ENCODE measurements at regions not wholly inside any gene's neighbourhood (a gene's known extent, or its start where the extent isn't known, plus 50 kb on each side); places are given as distances from the start of the nearest gene placed in this dataset.

DNA sequence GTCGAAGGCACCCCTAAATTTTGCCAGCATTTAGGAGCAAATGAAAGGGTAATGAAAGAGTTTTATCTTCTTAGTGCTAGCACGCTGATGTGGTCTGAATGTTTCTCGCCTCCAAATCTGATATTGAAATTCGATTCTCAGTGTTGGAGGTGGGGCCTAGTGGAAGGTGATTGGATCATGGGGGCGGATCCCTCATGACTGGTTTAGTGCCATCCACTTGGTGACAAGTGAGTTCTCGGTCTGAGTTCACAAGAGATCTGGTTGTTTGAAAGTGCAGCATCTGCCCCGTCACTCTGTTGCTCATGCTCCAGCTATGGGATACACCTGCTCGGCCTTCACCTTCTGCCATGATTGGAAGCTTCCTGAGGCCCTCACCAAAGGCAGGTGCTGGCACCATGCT is 75.1 kb upstream of the ZBTB40 start:
- Mint-ChIP-seq H3K27me3 (peaks cover 10% of the 10 kb centered on the region), H3K9me3 (ENCODE audit: low read depth) (no peaks in the 10 kb centered on the region), H3K4me1 (ENCODE audit: low read depth) (no peaks in the 10 kb centered on the region), H3K36me3 (no peaks in the 10 kb centered on the region), H3K27ac (no peak overlapping the region), H3K4me3 (no peak overlapping the region)

GRCh38 chr1:22376976-22377375 is 74.7 kb upstream of the ZBTB40 start:
- no peak overlapping the region for H3K4me3 Mint-ChIP-seq
- H3K9me3 Mint-ChIP-seq (ENCODE audit: low read depth): no peaks in the 10 kb centered on the region
- no peak overlapping the region for H3K27ac Mint-ChIP-seq
- H3K27me3 Mint-ChIP-seq: peaks cover 13% of the 10 kb centered on the region
- no peaks in the 10 kb centered on the region for H3K4me1 Mint-ChIP-seq (ENCODE audit: low read depth)
- no peaks in the 10 kb centered on the region for H3K36me3 Mint-ChIP-seq

GRCh38 chr1:22379566-22379965 is 72.1 kb upstream of the ZBTB40 start:
- no peak overlapping the region for H3K4me3 Mint-ChIP-seq
- no peaks in the 10 kb centered on the region for H3K36me3 Mint-ChIP-seq
- no peaks in the 10 kb centered on the region for H3K9me3 Mint-ChIP-seq (ENCODE audit: low read depth)
- no peak overlapping the region for H3K27ac Mint-ChIP-seq
- peaks cover 26% of the 10 kb centered on the region for H3K27me3 Mint-ChIP-seq
- H3K4me1 Mint-ChIP-seq (ENCODE audit: low read depth): no peaks in the 10 kb centered on the region

GRCh38 chr1:22380024-22380785 is 71.4 kb upstream of the ZBTB40 start:
- Mint-ChIP-seq H3K4me1 (ENCODE audit: low read depth) (no peaks in the 10 kb centered on the region), H3K27me3 (peaks cover 28% of the 10 kb centered on the region), H3K9me3 (ENCODE audit: low read depth) (no peaks in the 10 kb centered on the region), H3K4me3 (no peak overlapping the region), H3K36me3 (no peaks in the 10 kb centered on the region), H3K27ac (no peak overlapping the region)

- Mint-ChIP-seq H3K4me3 (no peak overlapping the region), H3K4me1 (ENCODE audit: low read depth) (no peaks in the 10 kb centered on the region), H3K27ac (no peak overlapping the region), H3K36me3 (no peaks in the 10 kb centered on the region), H3K9me3 (ENCODE audit: low read depth) (no peaks in the 10 kb centered on the region), H3K27me3 (peaks cover 35% of the 10 kb centered on the region)
Measured at GRCh38 chr1:22383526-22384294, 67.9 kb upstream of the ZBTB40 start.

DNA sequence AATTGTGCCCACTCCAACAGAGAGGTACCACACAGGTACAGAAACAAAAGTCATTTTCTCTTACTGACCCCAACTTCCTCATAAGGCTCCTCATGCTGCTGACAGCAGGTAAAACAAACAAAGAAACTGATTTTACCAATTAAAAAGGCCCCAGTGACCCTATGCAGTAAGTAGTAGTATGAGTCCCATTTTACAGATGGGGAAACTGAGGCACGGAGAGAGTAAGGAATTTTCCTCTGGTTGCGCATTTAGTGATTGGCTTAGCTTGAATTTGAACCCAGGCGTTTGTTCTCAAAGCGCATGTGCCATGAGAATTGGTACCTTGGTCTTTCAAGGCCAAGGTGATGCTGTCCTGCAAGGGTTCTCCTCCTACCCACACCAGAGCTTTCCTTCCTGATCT is 66.1 kb upstream of the ZBTB40 start:
- Mint-ChIP-seq H3K4me1 (ENCODE audit: low read depth) (no peaks in the 10 kb centered on the region), H3K4me3 (no peak overlapping the region), H3K36me3 (no peaks in the 10 kb centered on the region), H3K27ac (no peak overlapping the region), H3K9me3 (ENCODE audit: low read depth) (no peaks in the 10 kb centered on the region), H3K27me3 (peaks cover 38% of the 10 kb centered on the region)

- H3K36me3 Mint-ChIP-seq: no peaks in the 10 kb centered on the region
- H3K9me3 Mint-ChIP-seq (ENCODE audit: low read depth): no peaks in the 10 kb centered on the region
- H3K27ac Mint-ChIP-seq: no peak overlapping the region
- no peak overlapping the region for H3K4me3 Mint-ChIP-seq
- H3K27me3 Mint-ChIP-seq: peaks cover 40% of the 10 kb centered on the region
- no peaks in the 10 kb centered on the region for H3K4me1 Mint-ChIP-seq (ENCODE audit: low read depth)
Measured at GRCh38 chr1:22386774-22387173, 64.9 kb upstream of the ZBTB40 start.

DNA sequence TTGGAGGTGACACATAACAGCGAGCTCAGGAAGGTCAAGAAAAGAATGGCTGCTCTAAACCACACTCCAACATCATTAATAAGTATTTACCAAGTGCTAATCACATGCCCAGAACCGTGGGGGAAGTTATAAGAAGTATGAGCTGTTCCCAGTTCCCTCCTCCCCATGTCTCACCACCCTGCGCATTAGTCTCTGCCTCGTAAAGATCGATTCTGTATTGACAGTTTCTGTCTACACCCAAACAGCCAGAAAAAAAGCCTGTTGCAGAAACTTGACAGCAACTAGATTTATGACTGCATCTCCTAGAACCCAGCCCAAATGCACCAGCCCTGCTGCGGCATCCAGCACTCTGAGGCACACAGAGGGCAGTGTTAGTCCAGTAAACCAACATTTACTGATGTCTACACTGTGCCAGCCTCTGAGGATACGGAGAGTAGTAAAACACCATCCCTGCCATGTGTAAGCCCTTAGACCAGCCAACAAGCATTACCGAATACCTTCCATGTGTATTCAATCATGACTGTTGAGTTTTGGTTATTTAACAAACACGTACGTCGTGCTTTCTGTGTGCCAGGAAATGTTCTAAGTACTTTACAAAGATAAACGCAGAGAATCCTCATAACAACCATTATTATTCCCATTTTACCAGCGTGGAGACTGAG is 63.6 kb upstream of the ZBTB40 start:
- Mint-ChIP-seq H3K4me3 (no peak overlapping the region), H3K36me3 (no peaks in the 10 kb centered on the region), H3K27ac (no peak overlapping the region), H3K9me3 (ENCODE audit: low read depth) (no peaks in the 10 kb centered on the region), H3K4me1 (ENCODE audit: low read depth) (no peaks in the 10 kb centered on the region), H3K27me3 (peaks cover 41% of the 10 kb centered on the region)

DNA sequence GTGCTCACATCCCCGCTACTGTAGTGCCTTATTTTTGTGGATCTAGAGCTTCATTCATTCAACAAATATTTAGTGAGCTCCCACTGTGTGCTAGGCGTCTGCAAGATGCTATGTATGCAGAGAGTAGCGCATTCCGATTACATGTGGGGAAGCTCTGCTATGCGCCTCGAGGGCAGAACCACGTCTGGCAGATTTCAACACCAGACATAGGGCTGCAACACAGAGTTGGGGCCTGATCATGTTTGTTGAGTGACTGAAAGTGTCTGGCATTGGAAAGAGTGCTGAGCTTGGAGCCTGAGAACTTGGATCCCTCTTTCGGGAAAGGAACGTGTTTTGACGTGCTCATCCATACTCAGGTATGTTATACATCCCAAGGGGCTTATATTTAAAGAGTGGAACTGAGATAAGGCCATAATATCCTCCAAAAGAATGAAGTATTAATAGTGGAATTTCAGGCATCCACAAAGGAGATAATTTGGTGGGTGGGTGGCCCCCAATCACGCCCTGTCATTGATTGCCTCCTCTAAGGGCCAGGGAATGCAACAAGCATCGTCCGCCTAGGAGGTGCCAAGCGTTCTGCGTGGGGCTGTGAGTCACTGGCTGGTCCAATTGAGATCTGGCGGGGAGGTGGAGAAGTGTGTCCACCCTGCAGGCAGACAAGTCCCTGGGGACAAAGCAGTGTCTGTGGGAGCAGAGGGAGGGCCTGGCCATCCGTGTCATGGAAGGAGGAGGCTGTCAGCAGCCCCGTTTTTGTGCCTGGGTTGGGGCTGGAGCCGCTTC is 62.8 kb upstream of the ZBTB40 start:
- H3K4me1 Mint-ChIP-seq (ENCODE audit: low read depth): no peaks in the 10 kb centered on the region
- no peaks in the 10 kb centered on the region for H3K9me3 Mint-ChIP-seq (ENCODE audit: low read depth)
- no peaks in the 10 kb centered on the region for H3K36me3 Mint-ChIP-seq
- H3K27me3 Mint-ChIP-seq: peaks cover 37% of the 10 kb centered on the region
- H3K27ac Mint-ChIP-seq: no peak overlapping the region
- H3K4me3 Mint-ChIP-seq: no peak overlapping the region

DNA sequence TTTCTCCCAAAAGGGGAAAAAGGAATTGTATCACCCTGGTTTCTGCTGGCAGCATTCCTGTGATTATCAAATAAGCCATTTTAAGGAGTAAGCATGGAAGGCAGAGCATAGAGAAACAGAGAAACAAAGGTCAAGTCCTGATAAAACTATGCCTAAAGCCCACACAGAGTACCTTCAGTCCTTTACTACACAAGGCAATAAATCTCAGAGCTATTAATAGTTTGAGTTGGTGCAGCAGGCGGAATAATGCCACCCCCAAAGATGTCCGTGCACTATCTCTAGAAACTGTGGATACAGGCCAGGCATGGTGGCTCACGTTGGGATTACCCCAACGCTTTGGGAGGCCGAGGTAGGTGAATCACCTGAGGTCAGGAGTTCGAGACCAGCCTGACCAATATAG is 58.1 kb upstream of the ZBTB40 start:
- peaks cover 17% of the 10 kb centered on the region for H3K4me1 Mint-ChIP-seq (ENCODE audit: low read depth)
- no peaks in the 10 kb centered on the region for H3K9me3 Mint-ChIP-seq (ENCODE audit: low read depth)
- no peaks in the 10 kb centered on the region for H3K36me3 Mint-ChIP-seq
- H3K27me3 Mint-ChIP-seq: peaks cover 53% of the 10 kb centered on the region
- no peak overlapping the region for H3K4me3 Mint-ChIP-seq
- no peak overlapping the region for H3K27ac Mint-ChIP-seq

DNA sequence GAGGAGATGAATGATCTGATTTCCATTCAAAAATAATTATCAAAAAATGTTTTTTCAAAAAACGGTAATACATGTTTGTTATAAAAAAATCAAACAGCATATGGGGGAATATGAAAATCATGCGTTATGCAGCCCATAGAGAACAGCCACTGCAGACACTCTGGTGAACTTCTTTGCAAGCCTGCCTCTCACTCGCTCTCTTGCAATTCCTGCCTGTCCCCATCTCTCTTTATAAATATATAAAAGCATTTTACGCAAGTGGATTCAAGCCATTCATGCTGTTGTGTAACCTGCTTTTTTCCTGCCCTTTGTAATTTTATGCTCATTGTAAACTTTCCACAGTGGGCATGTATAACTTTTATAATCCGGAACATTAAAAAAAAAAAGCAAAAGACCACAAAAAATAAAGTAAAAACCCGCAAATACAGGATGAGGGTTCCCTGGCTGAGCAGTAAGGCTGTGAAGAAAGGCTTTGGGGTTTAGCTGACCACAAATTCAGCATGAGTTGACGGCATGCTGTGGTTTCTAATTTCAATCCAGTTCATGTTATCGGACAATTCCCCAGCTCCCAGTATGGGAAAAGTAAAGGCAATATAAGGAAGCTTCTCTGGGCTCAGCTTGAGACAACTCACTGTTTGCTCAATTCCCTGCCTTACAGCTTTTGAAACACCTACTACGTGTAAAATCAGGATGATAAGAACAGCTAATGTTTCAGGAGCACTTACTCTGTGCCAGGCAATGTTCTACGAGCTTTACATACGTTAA is 52.8 kb upstream of the ZBTB40 start:
- no peaks in the 10 kb centered on the region for H3K36me3 Mint-ChIP-seq
- no peak overlapping the region for H3K27ac Mint-ChIP-seq
- H3K4me1 Mint-ChIP-seq (ENCODE audit: low read depth): peaks cover 31% of the 10 kb centered on the region
- H3K9me3 Mint-ChIP-seq (ENCODE audit: low read depth): no peaks in the 10 kb centered on the region
- H3K27me3 Mint-ChIP-seq: peaks cover 62% of the 10 kb centered on the region
- peak overlapping the region; percentile 44 for H3K4me3 Mint-ChIP-seq

GRCh38 chr1:22399421-22400091 is 52.1 kb upstream of the ZBTB40 start:
- Mint-ChIP-seq H3K27ac (no peak overlapping the region), H3K4me3 (peak overlapping the region; percentile 11), H3K27me3 (peaks cover 60% of the 10 kb centered on the region), H3K36me3 (no peaks in the 10 kb centered on the region), H3K9me3 (ENCODE audit: low read depth) (no peaks in the 10 kb centered on the region), H3K4me1 (ENCODE audit: low read depth) (peaks cover 31% of the 10 kb centered on the region)

All from activated naive CD8-positive, alpha-beta T cell (primary cell).